HS-5 (cell line): ENCODE measurements at regions not wholly inside any gene's neighbourhood (a gene's known extent, or its start where the extent isn't known, plus 50 kb on each side); places are given as distances from the start of the nearest gene placed in this dataset.

Experiments used
- DNase-seq: peaks from one replicate; pipeline ENCODE4 v3.0.0-alpha.2; 2012; ENCODE audit warnings: low read depth

DNA sequence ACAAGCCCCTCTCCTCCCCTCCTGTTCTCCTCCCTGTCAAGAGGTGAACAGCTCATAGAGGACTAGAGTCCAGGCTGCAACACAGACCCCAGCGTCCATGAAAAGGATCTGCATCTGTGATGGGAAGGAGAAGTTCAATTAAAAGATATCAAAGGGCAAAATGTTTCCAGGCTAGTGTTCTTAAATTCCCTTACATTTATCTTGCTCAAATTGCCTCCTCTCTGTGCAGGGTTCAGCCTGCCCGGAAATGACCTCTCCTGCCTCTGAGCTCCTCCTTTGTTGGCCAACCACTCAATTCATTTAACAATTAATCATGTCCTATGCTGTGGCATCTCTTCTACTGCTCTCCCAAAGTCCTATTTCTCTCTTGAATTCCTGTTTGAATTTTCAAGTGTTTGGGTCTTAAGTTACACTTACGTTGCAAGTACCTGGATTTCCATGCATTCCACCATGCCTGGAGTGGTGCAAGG, 105.3 kb downstream of the TSN start:
- DNase-seq: no peak

DNA sequence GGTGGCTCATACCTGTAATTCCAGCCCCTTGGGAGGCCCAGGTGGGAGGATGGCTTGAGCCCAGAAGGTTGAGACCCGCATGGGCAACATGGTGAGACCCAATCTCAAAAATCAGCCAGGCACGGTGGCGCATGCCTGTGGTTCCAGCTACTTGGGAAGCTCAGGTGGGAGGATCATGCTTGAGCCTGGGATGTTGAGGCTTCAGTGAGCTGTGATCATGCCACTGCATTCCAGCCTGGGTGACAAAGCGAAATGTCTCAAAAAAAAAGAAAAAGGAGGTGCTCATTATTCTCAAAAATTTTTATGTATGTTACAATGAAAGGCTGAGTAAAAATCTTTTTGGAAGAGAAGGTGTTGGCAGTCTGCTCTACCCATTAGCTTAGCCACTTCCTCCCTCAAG, 106.8 kb downstream of the TSN start:
- DNase-seq: no peak

DNA sequence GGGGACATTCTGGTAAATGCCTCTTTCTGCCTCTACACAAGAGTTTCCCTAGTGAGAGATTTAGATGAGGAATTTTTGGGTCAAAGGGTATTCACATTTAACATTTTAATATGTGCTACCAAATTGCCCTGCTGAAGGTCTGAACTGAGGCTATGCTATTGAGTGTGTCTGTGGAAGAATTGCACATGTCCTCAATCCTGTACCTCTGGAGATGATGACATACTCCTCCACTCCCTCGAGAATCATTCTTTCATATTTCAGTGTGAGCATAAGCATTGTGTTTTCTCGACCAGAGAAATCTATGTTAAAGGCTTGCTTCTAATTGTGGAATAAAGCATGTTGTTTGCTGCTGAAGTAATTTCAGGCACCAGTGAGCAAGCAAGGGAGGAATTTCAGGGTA, 110.5 kb downstream of the TSN start:
- no peak for DNase-seq

DNA sequence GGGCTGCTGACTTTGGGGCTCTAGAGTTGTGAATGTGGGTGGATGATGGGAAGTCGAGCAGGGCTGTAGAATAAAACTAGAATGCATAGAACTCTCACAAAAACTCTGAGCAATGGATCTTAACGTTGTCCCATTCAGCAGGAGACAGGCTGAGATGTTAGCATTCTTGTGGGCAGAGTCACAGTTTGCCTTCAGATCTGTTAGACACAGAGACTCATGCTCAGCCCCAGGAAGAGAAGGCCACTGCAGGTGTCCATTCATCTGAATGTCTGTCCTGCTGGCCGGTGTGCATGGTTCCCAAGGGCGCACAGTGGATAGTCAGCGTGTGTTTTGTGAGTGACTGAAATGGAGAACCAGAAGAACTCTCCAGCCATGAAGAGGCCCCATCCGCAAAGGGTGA, 111.3 kb downstream of the TSN start:
- DNase-seq: no peak

DNA sequence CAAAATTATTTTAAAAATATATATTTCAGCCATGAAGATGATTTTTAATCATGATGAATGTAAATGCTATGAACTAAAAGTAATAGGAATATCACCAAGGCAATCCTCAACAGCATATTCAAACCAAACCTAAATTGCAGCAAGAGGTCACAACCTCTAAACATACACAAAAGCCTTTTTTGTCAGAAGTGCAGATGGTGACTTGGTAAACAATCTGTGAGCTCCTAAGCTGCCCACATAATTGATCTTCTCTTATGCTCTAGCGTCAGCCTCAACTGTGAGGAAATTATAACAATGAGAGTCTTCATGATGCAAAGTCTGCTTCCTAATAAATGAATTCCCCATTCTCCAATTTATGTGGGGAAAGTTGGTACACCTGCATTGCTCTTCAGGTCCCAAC, 113.2 kb downstream of the TSN start:
- no peak for DNase-seq

DNA sequence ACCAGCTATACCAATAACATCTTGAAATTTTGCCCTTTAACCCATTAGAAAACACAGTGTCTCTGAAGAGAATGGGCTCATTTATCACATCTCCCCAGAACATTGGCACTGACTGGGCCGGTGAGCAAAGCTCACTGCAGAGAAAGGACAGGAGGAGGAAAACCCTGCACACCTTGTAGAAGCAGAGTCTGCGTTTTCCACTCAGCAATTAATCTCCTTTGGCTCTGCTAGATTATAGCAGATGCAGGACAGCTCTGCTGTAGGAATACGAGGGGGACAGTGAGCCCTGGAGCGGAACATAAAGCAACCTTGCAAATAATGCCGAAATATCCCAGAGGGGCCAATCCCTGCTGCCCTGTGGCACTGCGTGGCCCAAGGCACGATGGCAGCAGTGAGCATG, 113.9 kb downstream of the TSN start:
- no peak for DNase-seq

DNA sequence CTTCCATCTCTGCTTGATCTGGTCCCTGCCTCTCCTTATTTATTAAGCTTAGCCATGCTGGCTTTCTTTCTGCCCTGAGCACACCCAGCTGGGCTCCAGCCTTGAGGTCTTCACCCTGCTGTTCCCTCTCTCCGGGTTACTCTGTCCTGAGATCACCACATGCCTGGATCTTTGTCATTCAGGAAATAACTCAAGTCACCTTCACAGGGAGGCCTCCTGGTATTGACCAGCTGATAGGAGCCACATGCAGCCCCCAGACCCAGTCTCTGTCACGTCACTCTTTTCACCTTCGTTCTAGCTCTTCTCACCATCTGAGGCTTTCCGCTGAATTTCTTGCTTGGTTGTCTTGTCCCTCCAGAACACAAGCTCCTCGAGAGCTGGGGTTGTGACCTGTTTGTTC, 114.4 kb downstream of the TSN start:
- DNase-seq: no peak

DNA sequence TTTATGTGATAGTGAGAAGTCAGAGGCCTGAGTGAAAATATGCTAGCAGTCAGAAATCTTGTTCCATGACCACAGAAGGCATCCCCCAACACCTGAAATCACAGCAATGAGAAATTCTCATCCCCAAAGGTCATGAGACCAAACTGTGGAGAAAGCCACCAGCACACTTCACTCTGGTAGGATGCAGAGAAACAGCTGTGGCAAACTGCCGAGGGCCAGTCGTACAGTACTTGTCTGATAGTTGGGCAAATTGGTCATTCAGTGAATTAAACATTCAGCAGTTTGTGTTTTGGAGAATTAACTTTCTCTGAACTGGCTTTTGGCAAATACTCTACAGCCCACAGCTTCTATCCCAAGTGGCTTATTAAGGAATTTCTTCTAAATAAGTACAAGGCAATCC, 117.2 kb downstream of the TSN start:
- no peak for DNase-seq

DNA sequence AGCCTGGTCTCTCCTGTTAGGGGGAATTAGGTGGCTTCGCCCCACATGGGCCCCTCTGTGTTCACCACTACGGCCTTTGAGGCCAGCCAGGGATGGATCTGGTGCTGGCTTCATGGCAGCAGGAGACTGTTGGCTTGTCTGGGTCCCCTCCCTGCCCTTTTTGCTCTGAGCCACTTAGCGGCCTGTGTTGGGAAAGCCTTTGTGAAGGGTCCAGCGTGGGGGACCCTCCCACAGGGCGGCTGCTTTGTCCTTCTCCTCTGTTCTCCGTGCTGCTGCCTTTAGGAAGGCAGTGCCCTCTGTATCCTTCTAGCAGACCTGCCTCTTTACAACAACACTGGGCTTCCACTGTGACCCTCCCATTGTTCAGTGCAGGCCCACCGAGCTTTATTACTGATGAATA, 118.4 kb downstream of the TSN start:
- DNase-seq: no peak

DNA sequence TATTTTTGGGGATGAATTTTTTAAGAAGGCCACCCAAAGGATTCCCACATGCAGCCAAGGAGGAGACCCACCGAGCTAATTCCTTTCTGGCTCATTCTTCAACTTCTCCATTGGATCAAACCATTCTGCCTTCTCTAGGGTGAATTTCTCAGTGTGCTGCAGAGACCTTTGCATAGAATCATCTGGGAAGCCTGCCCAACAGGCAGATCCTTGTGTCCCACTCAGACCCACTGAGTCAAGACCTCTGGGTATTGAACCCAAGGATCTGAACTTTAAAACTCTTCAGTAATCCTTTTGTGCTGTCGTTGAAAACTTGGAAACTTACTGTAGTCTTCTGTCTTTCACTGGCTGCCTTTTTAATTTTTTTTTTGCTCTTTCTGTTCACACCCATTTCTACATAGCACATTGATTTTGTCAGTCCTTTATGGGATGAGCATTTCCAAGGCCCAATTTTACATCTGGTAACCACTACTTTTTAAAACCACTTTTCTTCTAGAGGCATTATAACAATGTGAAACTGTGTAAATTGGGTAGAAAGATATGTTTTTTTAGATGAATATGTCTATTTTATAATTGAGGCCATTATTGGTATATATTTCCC, 120.2 kb downstream of the TSN start:
- DNase-seq: no peak

DNA sequence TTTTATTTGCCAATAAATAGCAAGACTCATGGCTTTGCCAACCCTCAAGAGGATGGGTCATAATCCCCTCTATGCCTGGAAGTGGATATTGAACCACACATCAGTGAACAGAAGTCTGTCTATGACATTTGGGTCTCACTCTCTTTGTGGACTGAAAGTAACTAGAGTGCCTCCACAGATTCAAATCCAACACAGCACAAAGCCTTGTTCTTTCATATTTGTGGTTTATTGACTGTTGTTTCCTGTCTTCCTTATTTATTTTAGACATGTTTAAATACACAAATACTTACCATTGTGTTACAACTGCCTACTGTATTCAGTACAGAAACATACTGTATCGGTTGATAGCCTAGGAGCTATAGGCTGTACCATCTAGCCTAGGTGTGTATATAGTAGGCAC, 121.9 kb downstream of the TSN start:
- no peak for DNase-seq

DNA sequence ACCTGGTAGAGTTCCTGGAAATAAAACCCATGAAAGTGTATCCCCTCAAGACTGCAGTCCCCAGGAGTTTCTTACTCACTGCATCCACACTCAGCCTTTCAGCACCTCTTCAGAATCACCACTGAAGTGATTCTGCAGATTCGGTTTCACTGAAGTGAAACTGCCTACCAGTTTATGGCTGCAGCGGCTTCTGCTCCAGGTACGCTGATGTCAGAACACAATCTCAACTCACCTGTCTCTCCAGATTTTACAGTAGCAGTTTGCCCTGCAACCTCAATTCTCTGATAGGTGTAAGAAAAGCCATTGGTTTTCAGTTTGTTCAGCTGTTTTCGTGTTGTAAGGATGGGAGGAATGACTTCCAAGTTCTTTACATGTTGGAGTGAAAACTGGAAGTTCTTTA, 124.8 kb downstream of the TSN start:
- no peak for DNase-seq

DNA sequence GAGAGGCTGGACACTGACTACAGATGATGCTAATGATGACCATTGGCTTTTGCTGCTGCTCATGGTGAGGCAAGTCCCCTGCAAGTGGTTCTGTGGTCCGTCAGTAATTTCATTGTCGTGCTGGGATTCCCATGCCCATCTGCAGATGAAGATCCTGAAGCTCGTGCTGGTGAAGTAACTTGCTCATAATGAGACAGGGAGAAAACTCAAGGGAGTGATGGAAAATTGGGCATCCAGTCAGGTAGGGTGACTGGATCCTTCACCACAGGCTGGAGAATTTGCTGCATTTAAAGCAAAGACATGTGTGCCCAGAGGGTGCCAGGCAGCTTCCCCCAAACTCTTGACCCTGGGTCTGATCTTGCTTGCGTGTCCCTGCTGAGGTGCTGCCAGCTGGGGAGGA, 125.6 kb downstream of the TSN start:
- DNase-seq: no peak

DNA sequence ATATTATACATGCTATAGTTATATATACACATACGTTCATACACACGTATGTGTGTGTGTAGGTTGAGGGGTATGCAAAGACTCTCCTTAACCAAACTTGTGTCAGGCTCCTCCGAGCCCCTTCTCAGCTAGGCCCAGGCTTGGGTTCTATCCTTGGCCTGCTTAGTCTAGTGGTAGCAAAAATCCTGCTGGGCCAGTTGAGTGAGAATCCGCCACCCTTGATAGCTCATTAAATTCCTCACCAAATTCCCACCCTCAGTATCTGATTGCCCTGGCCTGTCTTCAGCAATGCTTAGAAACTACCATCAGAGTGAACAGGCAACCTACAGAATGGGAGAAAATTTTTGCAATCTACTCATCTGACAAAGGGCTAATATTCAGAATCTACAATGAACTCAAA, 126.5 kb downstream of the TSN start:
- no peak for DNase-seq

DNA sequence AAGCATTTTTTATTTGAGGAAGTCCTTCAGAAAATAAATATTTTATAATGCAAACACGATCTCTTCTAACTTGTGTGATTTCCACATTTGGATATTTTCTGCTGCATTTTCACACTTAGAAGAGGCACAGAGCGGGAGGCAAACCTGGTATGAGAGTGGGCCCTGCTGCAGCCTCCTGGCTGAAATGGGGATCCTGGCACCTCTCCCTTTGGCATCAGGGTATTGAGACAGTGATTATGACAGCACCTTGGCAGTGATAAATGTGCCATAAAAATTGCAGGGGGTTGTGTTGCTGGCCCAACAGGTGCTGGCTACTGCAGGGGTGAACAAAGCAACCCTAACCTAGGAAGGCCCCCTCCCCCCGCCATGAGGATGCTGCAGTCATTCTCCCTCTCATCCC, 128.6 kb downstream of the TSN start:
- DNase-seq: no peak

DNA sequence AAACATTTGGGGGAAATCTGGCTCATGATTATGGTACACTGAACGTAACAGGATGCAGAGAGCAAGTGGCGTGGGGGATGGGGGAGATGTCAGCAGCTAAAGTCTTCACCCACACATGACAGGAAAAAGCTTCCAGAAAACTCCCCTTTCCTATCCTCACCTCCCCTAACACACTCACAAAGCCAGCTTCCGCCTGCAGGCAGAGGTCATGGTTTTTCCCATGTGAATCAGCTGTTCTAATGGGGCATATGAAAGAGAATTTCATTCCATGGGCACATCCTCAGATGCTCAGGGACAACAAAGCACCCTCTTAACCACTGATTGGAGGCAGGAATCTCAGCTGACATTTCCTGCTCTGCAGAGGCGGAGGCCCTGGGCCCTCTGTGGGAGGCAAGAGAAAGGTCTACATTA, 129.1 kb downstream of the TSN start:
- no peak for DNase-seq

DNA sequence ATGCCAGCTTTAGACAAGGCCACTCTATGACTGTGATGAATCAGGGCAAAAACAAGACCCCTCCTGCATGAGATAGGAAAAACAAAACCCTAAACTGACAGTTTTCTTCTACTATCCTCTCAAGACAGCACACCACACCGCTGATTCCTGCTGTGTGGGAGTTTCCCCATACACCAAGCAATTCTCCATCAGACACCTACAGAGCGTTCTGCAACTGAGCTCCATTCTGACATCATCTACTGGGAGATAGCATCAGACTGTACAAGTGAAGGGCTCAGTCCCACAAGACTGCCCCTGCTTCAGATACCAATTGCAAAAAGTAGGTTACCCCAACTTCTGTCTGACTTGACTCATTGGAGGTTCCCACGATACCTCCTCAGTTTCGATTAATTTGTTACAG, 130.6 kb downstream of the TSN start:
- no peak for DNase-seq

DNA sequence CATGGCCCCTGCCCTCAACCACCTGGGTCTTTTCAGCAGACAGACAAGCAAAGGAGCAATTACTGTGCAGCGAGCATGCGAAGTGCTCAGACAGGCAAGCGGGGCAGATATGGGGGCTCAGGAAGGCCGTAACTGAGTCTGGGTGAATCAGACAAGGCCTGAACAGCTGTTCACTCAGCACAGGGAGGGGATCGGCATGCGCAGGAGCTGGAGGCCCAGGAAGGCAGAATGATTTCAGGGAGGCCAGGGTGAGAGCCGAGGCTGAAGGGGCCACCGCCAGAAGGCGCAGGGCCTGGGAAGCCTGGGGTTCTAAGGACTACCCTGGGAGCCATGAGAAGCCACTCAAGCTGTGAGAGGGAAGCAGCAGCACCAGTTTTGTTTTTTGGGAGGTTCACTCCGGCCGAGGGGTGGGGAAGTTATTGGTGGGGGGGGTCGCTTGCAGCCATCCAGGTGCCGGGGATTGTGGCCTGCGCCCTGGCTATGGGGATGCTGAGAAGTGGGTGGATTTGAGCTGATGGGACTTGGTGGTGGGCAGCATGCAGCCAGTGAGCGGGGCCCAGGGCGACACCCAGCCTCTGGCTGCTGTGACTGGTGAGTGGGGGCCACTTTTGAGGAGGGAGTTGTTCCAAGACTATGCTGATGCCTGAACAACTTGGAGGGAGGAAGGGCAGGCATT, 132.2 kb downstream of the TSN start:
- DNase-seq: no peak

DNA sequence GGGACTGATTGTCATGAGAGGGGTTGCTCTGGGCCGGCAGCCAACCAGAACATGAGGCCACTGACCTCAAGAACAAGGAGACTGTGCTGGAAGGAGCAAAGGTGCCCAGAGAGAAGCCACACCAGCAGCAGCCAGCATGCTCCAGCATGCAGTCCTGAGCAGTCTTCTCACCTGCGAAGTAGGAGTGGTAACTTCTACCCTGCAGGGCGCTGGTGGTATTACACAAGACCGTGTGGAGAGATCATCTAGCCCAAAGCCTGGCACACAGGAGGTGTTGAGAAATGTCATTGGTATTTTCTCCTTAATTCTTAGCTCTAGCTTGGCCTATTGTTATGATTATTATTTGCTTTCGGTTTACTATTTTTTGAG, 132.7 kb downstream of the TSN start:
- DNase-seq: no peak

DNA sequence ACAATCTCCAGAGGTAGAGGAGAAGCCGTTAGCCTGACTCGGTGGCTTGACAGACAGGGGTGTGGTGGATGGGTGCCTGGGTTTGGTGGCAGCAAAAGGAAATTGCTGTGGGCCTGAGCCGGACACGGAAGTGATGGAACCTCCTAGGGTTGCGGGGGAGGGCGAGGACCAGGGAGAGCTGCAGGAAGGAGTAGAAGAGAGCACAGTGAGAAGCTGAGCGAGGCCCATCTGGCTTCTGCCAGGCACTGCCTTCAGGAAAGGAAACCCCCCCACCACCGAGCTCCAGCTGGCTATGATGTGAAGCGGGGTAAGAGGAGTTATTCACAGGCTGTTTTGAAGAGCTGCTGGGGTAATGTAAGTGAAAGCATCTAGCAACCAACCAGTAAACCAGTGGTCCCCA, 134.6 kb downstream of the TSN start:
- DNase-seq: no peak

DNA sequence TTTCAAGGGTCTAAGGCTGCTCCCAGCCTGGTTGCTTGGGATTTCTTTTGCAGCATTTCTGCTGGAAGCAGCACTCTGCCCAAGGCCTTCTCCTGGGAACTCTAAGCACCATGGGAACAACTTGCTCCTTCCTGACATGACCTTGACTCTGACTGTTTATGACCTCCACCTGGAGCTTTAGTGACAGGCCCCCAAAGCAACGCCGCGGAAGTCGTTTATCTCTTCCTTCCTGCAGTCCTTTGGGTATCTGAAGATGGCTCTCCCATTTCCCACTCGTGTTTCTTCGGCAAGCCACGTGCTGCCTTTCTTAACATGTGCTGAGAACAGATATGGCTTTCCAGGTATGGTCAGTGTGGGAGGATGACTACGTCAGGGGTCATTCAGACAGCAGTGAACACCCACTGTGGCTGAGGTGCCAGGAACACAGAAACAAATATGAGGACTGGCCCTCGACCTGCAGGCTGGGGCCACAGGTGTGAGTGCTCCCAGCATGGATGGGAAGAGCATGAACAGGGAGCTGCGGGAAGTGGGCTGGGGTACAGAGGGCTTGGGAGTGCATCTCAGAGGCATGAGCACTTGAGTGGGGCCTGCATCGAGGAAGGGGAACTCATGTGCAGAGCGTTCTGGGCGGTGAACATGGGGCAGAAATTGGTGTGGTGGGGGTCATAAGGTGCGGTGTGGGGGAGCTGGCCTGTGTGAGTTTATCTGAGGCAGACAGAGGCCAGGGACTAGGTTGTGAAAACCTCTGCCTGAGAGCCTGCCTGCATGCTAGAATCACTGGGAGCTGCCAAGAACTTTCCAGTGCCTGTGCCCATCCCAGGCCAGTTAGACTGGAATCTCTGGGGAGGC, 140.5 kb downstream of the TSN start:
- no peak for DNase-seq

DNA sequence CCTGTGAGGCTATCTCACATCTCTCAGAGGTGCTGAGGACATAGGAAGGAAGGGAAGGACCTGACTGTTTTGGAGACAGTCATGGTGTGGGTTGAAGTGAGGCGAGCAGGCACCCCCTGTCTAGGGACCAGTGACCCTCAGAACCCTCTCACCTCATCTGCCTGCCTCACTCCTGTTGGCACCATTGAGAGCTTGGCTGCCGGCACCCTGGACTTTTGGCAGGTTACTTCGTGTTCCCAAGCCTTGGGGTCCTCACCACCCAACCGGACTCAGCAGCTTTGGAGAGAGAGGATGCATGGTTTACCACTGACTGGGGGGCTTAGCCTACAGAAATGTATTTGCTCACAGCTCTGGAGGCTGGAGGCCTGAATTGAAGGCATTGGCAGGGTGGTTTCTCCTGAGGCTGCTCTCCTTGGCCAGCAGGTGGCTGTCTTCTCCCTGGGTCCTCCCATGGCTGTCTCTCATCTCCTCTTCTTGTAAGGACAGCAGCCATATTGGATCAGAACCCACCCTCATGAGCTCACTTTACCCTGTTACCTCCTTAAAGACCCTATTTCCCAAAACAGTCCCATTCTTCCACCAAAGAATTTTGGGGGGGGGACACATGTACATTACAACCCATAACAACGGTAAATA, 142.0 kb downstream of the TSN start:
- no peak for DNase-seq

DNA sequence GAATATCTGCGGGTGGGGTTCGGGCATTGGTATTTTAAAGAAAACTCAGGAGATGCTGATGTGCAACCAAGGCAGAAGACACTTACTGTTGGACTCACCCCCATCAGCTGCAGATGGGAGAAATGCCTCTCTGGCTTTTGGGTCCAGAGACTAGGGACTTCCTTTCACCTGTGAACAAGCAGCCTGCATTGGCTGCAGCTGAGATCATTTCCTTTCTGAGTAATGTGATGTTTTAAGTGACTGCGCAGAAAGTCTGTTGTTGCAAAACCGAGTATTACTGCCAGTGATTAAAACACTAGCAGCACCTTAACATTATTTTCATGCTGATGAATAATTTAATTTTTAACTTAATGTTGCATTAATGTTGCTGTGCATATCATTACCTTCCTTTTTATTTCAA, 143.0 kb downstream of the TSN start:
- DNase-seq: peak; percentile 76
